B cell (primary cell): ENCODE measurements at regions not wholly inside any gene's neighbourhood (a gene's known extent, or its start where the extent isn't known, plus 50 kb on each side); places are given as distances from the start of the nearest gene placed in this dataset.

Experiments used
- CTCF ChIP-seq: fragments of 200-600 bp; IDR thresholded peaks from one replicate; pipeline ENCODE4 v1.8.0; 2022; ENCODE audit warnings: antibody characterized with exemption, mild to moderate bottlenecking
- EZH2 ChIP-seq: IDR thresholded peaks from 2 replicates; pipeline ENCODE4 v1.6.1; 2012; ENCODE audit warnings: borderline replicate concordance, low read depth, mild to moderate bottlenecking, moderate library complexity, low read length; ENCODE audit not compliant: insufficient read depth, poor library complexity, severe bottlenecking

- TF ChIP-seq CTCF (no peak), EZH2 (no peak)
Observed at GRCh38 chr14:51382506-51382905, 142.5 kb downstream of the TMX1 start.
